ENCODE measurements at regions not wholly inside any gene's neighbourhood (a gene's known extent, or its start where the extent isn't known, plus 50 kb on each side); places are given as distances from the start of the nearest gene placed in this dataset.

GRCh38 chr18:40489301-40489700 is 1465.7 kb upstream of the PIK3C3 start:
- Mint-ChIP-seq H3K27ac (no peak overlapping the region), H3K27me3 (ENCODE audit: insufficient read depth) (no peaks in the 10 kb centered on the region)

GRCh38 chr18:40485318-40485717 is 1469.7 kb upstream of the PIK3C3 start:
- H3K36me3 Mint-ChIP-seq (ENCODE audit: low read depth) = no peaks in the 10 kb centered on the region
- Histone ChIP-seq H3K36me3 (ENCODE audit: control insufficient read depth, insufficient read depth, low read length) (no peaks in the 10 kb centered on the region), H3K27ac (ENCODE audit: low read depth, low read length) (no peak overlapping the region), H3K4me1 (ENCODE audit: control insufficient read depth, insufficient read depth, low read length) (no peaks in the 10 kb centered on the region), H3K9me3 (ENCODE audit: control insufficient read depth, low read length) (no peaks in the 10 kb centered on the region), H3K27me3 (ENCODE audit: control insufficient read depth, insufficient read depth, low read length, poor library complexity, severe bottlenecking) (no peaks in the 10 kb centered on the region), H3K4me3 (ENCODE audit: low read length) (no peak overlapping the region), H3K9ac (ENCODE audit: extremely low read depth, low read length, poor library complexity, severe bottlenecking) (no peak overlapping the region)
- H3K9me3 Mint-ChIP-seq = no peaks in the 10 kb centered on the region
- no peak for DNase-seq
- no peak overlapping the region for H3K4me3 Mint-ChIP-seq
- H3K4me1 Mint-ChIP-seq = no peaks in the 10 kb centered on the region
- TF ChIP-seq CTCF (conservative IDR thresholded peaks at IDR 0.05) = no peak
- no peak overlapping the region for H3K27ac Mint-ChIP-seq
- H3K27me3 Mint-ChIP-seq (ENCODE audit: insufficient read depth) = no peaks in the 10 kb centered on the region

More at GRCh38 chr18:40489301-40489700, 1465.7 kb upstream of the PIK3C3 start:
- Histone ChIP-seq H3K9me3 (ENCODE audit: control insufficient read depth, low read length) (peaks cover 7% of the 10 kb centered on the region), H3K27ac (ENCODE audit: low read depth, low read length) (no peak overlapping the region), H3K27me3 (ENCODE audit: control insufficient read depth, insufficient read depth, low read length, poor library complexity, severe bottlenecking) (no peaks in the 10 kb centered on the region), H3K4me3 (ENCODE audit: low read length) (no peak overlapping the region), H3K9ac (ENCODE audit: extremely low read depth, low read length, poor library complexity, severe bottlenecking) (no peak overlapping the region), H3K36me3 (ENCODE audit: control insufficient read depth, insufficient read depth, low read length) (no peaks in the 10 kb centered on the region), H3K4me1 (ENCODE audit: control insufficient read depth, insufficient read depth, low read length) (no peaks in the 10 kb centered on the region)
- peaks cover 3% of the 10 kb centered on the region for H3K4me1 Mint-ChIP-seq
- DNase-seq = no peak
- TF ChIP-seq CTCF (conservative IDR thresholded peaks at IDR 0.05) = no peak
- peaks cover 5% of the 10 kb centered on the region for H3K9me3 Mint-ChIP-seq
- peaks cover 2% of the 10 kb centered on the region for H3K36me3 Mint-ChIP-seq (ENCODE audit: low read depth)
- H3K4me3 Mint-ChIP-seq = no peak overlapping the region

DNA sequence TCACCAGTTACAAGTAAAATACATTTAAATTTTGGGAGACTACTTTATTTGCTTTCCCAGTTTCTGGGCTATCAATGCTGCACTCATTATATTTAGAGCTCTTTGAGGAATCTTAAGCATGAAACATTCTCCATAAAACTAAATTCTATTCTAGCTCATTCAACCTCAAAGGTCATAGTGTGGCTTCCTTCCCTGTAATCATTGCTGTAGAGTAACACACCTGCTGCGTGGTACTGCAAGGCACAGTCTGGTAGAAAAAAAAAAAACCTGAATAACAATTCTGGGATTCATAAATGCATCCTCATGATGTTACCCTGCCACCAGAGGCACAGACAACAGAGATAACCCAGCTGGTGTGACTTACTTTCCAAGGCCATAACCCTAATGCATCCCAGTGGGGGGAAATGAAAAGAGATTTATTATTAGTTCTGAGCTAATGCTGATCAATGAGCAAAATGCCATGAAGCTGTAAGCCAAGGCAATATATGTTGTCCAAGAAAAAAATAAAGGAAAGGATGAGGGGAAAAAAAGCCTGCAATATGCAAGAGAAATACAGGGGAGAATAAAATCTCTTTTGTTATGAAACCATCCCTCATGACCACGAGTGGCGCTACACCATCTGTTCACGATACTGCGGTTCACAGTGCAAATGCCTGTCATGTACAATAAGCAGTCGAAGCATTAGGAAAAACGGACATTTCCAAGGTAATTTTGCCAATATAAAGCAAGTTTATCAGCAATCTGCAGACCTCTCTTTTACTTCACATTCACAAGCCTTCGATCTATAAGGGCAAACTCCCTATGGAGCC is 1481.6 kb upstream of the PIK3C3 start:
- H3K27ac ChIP-seq (ENCODE audit: low read depth, low read length) = no peak overlapping the region
- H3K4me1 Mint-ChIP-seq = no peaks in the 10 kb centered on the region
- H3K27me3 ChIP-seq (ENCODE audit: control insufficient read depth, insufficient read depth, low read length, poor library complexity, severe bottlenecking) = no peaks in the 10 kb centered on the region
- WGBS, 2 experiments (ENCODE audit: insufficient coverage in 1 of 2, insufficient read length in 1 of 2) = 89 to 91% methylated on average over 5 to 8 of the region's 8 CpGs
- H3K36me3 Mint-ChIP-seq (ENCODE audit: low read depth) = no peaks in the 10 kb centered on the region
- H3K9ac ChIP-seq (ENCODE audit: extremely low read depth, low read length, poor library complexity, severe bottlenecking) = no peak overlapping the region
- no peak overlapping the region for H3K4me3 ChIP-seq (ENCODE audit: low read length)
- no peaks in the 10 kb centered on the region for H3K4me1 ChIP-seq (ENCODE audit: control insufficient read depth, insufficient read depth, low read length)
- no peaks in the 10 kb centered on the region for H3K9me3 ChIP-seq (ENCODE audit: control insufficient read depth, low read length)
- no peaks in the 10 kb centered on the region for H3K27me3 Mint-ChIP-seq (ENCODE audit: insufficient read depth)
- H3K9me3 Mint-ChIP-seq = no peaks in the 10 kb centered on the region
- no peak for DNase-seq
- TF ChIP-seq CTCF (conservative IDR thresholded peaks at IDR 0.05) = peak; percentile 14
- H3K4me3 Mint-ChIP-seq = no peak overlapping the region
- no peaks in the 10 kb centered on the region for H3K36me3 ChIP-seq (ENCODE audit: control insufficient read depth, insufficient read depth, low read length)
- no peak overlapping the region for H3K27ac Mint-ChIP-seq

Data from endodermal cell (in vitro differentiated cells).